Panc1 (cell line): ENCODE measurements at regions not wholly inside any gene's neighbourhood (a gene's known extent, or its start where the extent isn't known, plus 50 kb on each side); places are given as distances from the start of the nearest gene placed in this dataset.

Source experiments
- ATAC-seq: fragments of 200-7000 bp; cut with Tn5 transposase; 2 replicates; pipeline ENCODE4 v1.9.1; 2020; ENCODE audit warnings: mild to moderate bottlenecking, moderate library complexity
- BruUV-seq: library from RNA; stranded (reverse); fragments of 400-500 nt; replicated peaks from 2 replicates; lab custom pipeline; 2021; lab: Mats Ljungman, UMichigan
- CTCF ChIA-PET: fragments of 300-600 bp; sonication (Branson Sonifier 250); formaldehyde crosslinking; loops from one replicate; lab custom pipeline; 2022; ENCODE audit warnings: antibody characterized with exemption; lab: Charles Lee
- POLR2A ChIA-PET: fragments of 300-600 bp; sonication (Branson Sonifier 250); formaldehyde crosslinking; loops from one replicate; lab custom pipeline; 2022; ENCODE audit warnings: antibody characterized with exemption; lab: Charles Lee
- DNase-seq: peaks from one replicate; pipeline ENCODE4 v3.0.0-alpha.2; 2010; ENCODE audit warnings: low read depth, low spot score
- H3K27ac ChIP-seq: 2 replicates; pipeline ENCODE4 v1.5.1; 2011; ENCODE audit warnings: mild to moderate bottlenecking, low read length, inconsistent platforms
- H3K27me3 ChIP-seq: fragments of 200-500 bp; sonication (Bioruptor generic); 2 replicates; pipeline ENCODE4 v1.6.0; 2014; ENCODE audit warnings: low read length, inconsistent platforms; ENCODE audit not compliant: control insufficient read depth, insufficient read depth
- H3K36me3 ChIP-seq: fragments of 200-500 bp; sonication (Bioruptor generic); 2 replicates; pipeline ENCODE4 v1.5.1; 2014; ENCODE audit warnings: inconsistent platforms, mild to moderate bottlenecking, low read length, moderate library complexity; ENCODE audit not compliant: control insufficient read depth, insufficient read depth
- H3K4me1 ChIP-seq: 2 replicates; pipeline ENCODE4 v1.5.1; 2011; ENCODE audit warnings: inconsistent platforms, mild to moderate bottlenecking, low read length, moderate library complexity; ENCODE audit not compliant: control insufficient read depth, insufficient read depth
- H3K4me3 ChIP-seq, 2 experiments: 2 replicates each; pipeline ENCODE4 v1.5.1; 2011 to 2012; ENCODE audit warnings: low read depth in 2 of 2, low read length in 2 of 2, mild to moderate bottlenecking in 2 of 2, inconsistent platforms in 1 of 2, moderate library complexity in 1 of 2
- H3K9me3 ChIP-seq: fragments of 200-500 bp; sonication (Bioruptor generic); 2 replicates; pipeline ENCODE4 v1.5.1; 2014; ENCODE audit warnings: low read depth, mild to moderate bottlenecking, inconsistent platforms, low read length, moderate library complexity; ENCODE audit not compliant: control insufficient read depth, insufficient read depth
- POLR2AphosphoS5 ChIP-seq: IDR thresholded peaks from 2 replicates; pipeline ENCODE4 v1.6.1; 2012; ENCODE audit warnings: mild to moderate bottlenecking, low read depth, low read length, moderate library complexity
- SIN3A ChIP-seq: IDR thresholded peaks from 2 replicates; pipeline ENCODE4 v1.6.1; 2012; ENCODE audit warnings: low read depth, mild to moderate bottlenecking, low read length, moderate library complexity, borderline replicate concordance; ENCODE audit not compliant: insufficient read depth
- TCF7L2 ChIP-seq: IDR thresholded peaks from 2 replicates; pipeline ENCODE4 v1.6.1; 2011; ENCODE audit warnings: mild to moderate bottlenecking, low read depth, low read length, inconsistent platforms
- in situ Hi-C: cut with HindIII; loops from 2 replicates; pipeline ENCODE4 v1.10.0; 2016; ENCODE audit warnings: low sequenced_read_pairs, low pct_unique_long_range_greater_than_20kb
- intact Hi-C: fragments of 100-400 bp; cut with micrococcal nuclease; formaldehyde crosslinking; loops from one replicate; pipeline ENCODE4 v1.10.0; 2022; ENCODE audit not compliant: unreplicated experiment
- TF ChIP-seq, protein P1 (sequence below): fragments of 450-650 bp; IDR thresholded peaks from 2 replicates; pipeline ENCODE4 v1.5.1; 2017; ENCODE audit warnings: mild to moderate bottlenecking
- TF ChIP-seq, protein P2 (sequence below), 2 experiments: IDR thresholded peaks; 2 replicates each; pipeline ENCODE4 v1.6.1; 2011 to 2012; ENCODE audit warnings: low read depth in 2 of 2, control low read depth in 1 of 2, low read length in 1 of 2, mild to moderate bottlenecking in 1 of 2, moderate library complexity in 1 of 2; ENCODE audit not compliant: insufficient read depth in 1 of 2

GRCh38 chrX:74225111-74225510, 78.9 kb upstream of the ZCCHC13 start:
- intact Hi-C loops (no loop called here), in situ Hi-C loops (no loop called here)
- peaks cover 13% of the 10 kb centered on the region; the same call in 1 of the 2 replicates for H3K36me3 ChIP-seq
- TF ChIP-seq TCF7L2, result no peak
- TF ChIP-seq, protein P1, sequence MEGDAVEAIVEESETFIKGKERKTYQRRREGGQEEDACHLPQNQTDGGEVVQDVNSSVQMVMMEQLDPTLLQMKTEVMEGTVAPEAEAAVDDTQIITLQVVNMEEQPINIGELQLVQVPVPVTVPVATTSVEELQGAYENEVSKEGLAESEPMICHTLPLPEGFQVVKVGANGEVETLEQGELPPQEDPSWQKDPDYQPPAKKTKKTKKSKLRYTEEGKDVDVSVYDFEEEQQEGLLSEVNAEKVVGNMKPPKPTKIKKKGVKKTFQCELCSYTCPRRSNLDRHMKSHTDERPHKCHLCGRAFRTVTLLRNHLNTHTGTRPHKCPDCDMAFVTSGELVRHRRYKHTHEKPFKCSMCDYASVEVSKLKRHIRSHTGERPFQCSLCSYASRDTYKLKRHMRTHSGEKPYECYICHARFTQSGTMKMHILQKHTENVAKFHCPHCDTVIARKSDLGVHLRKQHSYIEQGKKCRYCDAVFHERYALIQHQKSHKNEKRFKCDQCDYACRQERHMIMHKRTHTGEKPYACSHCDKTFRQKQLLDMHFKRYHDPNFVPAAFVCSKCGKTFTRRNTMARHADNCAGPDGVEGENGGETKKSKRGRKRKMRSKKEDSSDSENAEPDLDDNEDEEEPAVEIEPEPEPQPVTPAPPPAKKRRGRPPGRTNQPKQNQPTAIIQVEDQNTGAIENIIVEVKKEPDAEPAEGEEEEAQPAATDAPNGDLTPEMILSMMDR, result no peak
- TF ChIP-seq, protein P2, sequence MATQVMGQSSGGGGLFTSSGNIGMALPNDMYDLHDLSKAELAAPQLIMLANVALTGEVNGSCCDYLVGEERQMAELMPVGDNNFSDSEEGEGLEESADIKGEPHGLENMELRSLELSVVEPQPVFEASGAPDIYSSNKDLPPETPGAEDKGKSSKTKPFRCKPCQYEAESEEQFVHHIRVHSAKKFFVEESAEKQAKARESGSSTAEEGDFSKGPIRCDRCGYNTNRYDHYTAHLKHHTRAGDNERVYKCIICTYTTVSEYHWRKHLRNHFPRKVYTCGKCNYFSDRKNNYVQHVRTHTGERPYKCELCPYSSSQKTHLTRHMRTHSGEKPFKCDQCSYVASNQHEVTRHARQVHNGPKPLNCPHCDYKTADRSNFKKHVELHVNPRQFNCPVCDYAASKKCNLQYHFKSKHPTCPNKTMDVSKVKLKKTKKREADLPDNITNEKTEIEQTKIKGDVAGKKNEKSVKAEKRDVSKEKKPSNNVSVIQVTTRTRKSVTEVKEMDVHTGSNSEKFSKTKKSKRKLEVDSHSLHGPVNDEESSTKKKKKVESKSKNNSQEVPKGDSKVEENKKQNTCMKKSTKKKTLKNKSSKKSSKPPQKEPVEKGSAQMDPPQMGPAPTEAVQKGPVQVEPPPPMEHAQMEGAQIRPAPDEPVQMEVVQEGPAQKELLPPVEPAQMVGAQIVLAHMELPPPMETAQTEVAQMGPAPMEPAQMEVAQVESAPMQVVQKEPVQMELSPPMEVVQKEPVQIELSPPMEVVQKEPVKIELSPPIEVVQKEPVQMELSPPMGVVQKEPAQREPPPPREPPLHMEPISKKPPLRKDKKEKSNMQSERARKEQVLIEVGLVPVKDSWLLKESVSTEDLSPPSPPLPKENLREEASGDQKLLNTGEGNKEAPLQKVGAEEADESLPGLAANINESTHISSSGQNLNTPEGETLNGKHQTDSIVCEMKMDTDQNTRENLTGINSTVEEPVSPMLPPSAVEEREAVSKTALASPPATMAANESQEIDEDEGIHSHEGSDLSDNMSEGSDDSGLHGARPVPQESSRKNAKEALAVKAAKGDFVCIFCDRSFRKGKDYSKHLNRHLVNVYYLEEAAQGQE (IDR thresholded peaks at IDR 0.05; ENCODE audit: insufficient read depth in 1 of 2, low read depth in 2 of 2, low read length in 1 of 2), result no peak
- no peak for TF ChIP-seq SIN3A
- DNase-seq (no peak), ATAC-seq (no peak)
- BruUV-seq, result no TSS peak
- H3K4me1 ChIP-seq, result no peaks in the 10 kb centered on the region; the same call in 1 of the 2 replicates
- H3K27me3 ChIP-seq, result no peaks in the 10 kb centered on the region
- no peak overlapping the region for H3K4me3 ChIP-seq
- CTCF ChIA-PET, result no interaction called here
- no peak overlapping the region for H3K27ac ChIP-seq
- 0 out of 2 replicates have a peak, but pooled peaks cover 3% of the 10 kb centered on the region for H3K9me3 ChIP-seq
- POLR2A ChIA-PET, result interaction anchor here (0.6 kb wide), 1 partner anchor 40 kb away, joined by 3 read pairs; no protein-coding TSS in a partner anchor

DNA sequence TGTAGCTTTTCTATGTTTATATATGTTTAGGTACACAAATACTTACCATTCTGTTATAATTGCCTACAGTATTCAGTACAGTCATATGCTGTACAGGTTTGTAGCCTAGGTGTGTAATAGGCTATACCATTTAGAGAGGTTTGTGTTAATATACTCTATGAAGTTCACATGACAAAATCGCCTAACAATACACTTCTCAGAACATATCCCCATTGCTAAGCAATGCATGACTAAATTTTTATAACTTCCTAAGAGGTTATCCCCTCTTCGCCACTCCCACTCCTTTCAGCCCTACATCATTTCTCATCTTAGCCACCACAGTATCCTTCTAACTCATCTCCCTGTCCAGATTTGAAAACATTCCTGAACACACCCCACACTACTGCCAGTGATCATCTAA, 83.7 kb upstream of the ZCCHC13 start:
- Histone ChIP-seq H3K9me3 (no peaks in the 10 kb centered on the region), H3K4me1 (no peaks in the 10 kb centered on the region; the same call in 1 of the 2 replicates), H3K36me3 (peaks cover 5% of the 10 kb centered on the region; the same call in 1 of the 2 replicates), H3K4me3 (no peak overlapping the region), H3K27ac (no peak overlapping the region), H3K27me3 (no peaks in the 10 kb centered on the region)
- ChIA-PET POLR2A (no interaction called here), CTCF (no interaction called here)
- no TSS peak for BruUV-seq
- ATAC-seq, result no peak
- TF ChIP-seq POLR2AphosphoS5 (no peak), SIN3A (no peak), TCF7L2 (no peak)
- TF ChIP-seq, protein P2 (IDR thresholded peaks at IDR 0.05; ENCODE audit: insufficient read depth in 1 of 2, low read depth in 2 of 2, low read length in 1 of 2), result no peak
- TF ChIP-seq, protein P1, result no peak
- in situ Hi-C loops (no loop called here), intact Hi-C loops (no loop called here)
- DNase-seq, result no peak
